Loucy (cell line): ENCODE measurements at regions not wholly inside any gene's neighbourhood (a gene's known extent, or its start where the extent isn't known, plus 50 kb on each side); places are given as distances from the start of the nearest gene placed in this dataset.
"Not testable (repeated sequence)": the region's sequence is repeated elsewhere in the genome, so short reads cannot be mapped to it uniquely, and the experiment has no call there.

Experiments
- CTCF ChIP-seq: fragments of 200-600 bp; sonication (generic); conservative IDR thresholded peaks from 2 replicates; pipeline ENCODE4 v1.5.1; 2014; ENCODE audit warnings: mild to moderate bottlenecking, antibody characterized with exemption, low read length
- EZH2phosphoT487 ChIP-seq: fragments of 200-600 bp; IDR thresholded peaks from 2 replicates; pipeline ENCODE4 v1.6.1; 2018; ENCODE audit warnings: antibody characterized with exemption, mild to moderate bottlenecking, moderate library complexity, borderline replicate concordance

- TF ChIP-seq CTCF, EZH2phosphoT487: not testable (repeated sequence)
Observed at GRCh38 chr12:131289807-131290206, 336.1 kb downstream of the ADGRD1 start.
